ENCODE measurements at regions not wholly inside any gene's neighbourhood (a gene's known extent, or its start where the extent isn't known, plus 50 kb on each side); places are given as distances from the start of the nearest gene placed in this dataset.
"Not testable (repeated sequence)": the region's sequence is repeated elsewhere in the genome, so short reads cannot be mapped to it uniquely, and the experiment has no call there.

DNA sequence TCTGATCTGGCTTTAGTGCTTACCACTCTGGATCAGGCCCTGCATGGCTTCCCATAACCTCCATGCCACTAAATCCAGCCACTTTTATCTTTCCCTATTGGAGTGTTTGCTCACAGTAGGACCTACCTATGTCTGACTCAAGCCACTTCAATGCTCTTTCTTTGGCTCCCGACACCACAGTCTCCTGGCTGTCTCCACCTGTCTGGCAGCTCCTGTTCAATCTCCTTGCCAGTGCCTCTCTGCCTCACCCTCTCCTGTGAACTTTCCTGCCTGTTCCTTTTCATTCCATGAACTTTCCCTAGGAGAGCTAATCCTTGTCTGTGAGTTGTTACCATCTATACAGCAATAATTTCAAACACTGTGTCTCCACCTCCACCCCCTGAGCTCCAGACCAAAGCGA is 82.6 kb upstream of the UCN3 start:
- Histone ChIP-seq H3K4me1 (no peaks in the 10 kb centered on the region), H3K9me3 (no peaks in the 10 kb centered on the region), H3K4me3 (no peak overlapping the region), H3K36me3 (no peaks in the 10 kb centered on the region), H3K27ac (no peak overlapping the region), H3K27me3 (no peaks in the 10 kb centered on the region)
- DNase-seq (no peak), ATAC-seq (peak; percentile 71)
- intact Hi-C loops (cut with DNase I): loop anchor here (10.0 kb wide), 1 partner anchor 437 kb away; no protein-coding TSS in a partner anchor
- TF ChIP-seq, protein P1, sequence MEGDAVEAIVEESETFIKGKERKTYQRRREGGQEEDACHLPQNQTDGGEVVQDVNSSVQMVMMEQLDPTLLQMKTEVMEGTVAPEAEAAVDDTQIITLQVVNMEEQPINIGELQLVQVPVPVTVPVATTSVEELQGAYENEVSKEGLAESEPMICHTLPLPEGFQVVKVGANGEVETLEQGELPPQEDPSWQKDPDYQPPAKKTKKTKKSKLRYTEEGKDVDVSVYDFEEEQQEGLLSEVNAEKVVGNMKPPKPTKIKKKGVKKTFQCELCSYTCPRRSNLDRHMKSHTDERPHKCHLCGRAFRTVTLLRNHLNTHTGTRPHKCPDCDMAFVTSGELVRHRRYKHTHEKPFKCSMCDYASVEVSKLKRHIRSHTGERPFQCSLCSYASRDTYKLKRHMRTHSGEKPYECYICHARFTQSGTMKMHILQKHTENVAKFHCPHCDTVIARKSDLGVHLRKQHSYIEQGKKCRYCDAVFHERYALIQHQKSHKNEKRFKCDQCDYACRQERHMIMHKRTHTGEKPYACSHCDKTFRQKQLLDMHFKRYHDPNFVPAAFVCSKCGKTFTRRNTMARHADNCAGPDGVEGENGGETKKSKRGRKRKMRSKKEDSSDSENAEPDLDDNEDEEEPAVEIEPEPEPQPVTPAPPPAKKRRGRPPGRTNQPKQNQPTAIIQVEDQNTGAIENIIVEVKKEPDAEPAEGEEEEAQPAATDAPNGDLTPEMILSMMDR (IDR thresholded peaks at IDR 0.05): no peak

DNA sequence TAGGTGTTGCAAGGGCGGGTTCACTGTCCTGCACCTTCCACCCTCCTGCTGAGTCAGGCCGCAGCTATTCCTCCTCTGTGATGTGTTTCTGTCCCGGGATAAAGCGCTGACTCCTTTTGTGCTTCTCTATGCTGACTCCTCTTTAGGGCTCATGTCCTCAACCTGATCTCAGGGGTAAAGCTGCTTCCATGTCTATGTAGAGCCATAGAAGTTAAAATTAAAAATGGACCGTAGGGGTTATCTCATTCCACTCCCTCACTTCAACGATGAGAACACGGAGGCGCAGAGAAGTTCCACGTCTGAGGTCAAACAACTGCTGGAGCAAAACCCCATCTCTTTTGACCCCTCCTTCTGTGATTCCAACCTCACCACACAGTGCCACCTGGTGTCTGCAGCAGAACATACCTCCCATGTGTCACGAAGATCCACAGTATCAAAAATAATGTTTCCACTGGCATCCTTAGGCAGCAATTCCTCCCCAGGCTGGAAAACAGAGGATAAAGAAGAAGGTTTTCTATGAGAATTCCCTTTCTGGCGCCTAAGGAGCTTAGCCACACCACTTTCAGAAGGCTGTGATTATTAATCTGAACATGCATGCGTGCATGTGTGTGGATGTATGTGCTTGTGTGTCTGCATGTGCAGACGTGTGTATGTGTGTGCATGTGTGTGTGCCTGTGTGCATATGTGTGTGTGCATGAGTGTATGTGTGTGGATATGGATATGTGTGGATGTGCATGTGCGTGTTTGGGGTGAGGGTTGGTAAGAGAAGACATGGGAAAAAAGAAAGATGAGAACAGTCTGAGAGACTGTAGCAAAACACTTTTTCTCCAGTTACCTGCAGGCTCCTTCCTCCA is 81.2 kb upstream of the UCN3 start:
- no peak overlapping the region for H3K4me3 ChIP-seq
- no peaks in the 10 kb centered on the region for H3K9me3 ChIP-seq
- TF ChIP-seq, protein P1 (IDR thresholded peaks at IDR 0.05): peak; percentile 69
- H3K36me3 ChIP-seq: no peaks in the 10 kb centered on the region
- no peaks in the 10 kb centered on the region for H3K4me1 ChIP-seq
- H3K27ac ChIP-seq: no peak overlapping the region
- DNase-seq: peak; percentile 71
- peak; percentile 94 for ATAC-seq
- H3K27me3 ChIP-seq: no peaks in the 10 kb centered on the region
- intact Hi-C loops (cut with DNase I): loop anchor here (10.0 kb wide), 1 partner anchor 439 kb away; no protein-coding TSS in a partner anchor

DNA sequence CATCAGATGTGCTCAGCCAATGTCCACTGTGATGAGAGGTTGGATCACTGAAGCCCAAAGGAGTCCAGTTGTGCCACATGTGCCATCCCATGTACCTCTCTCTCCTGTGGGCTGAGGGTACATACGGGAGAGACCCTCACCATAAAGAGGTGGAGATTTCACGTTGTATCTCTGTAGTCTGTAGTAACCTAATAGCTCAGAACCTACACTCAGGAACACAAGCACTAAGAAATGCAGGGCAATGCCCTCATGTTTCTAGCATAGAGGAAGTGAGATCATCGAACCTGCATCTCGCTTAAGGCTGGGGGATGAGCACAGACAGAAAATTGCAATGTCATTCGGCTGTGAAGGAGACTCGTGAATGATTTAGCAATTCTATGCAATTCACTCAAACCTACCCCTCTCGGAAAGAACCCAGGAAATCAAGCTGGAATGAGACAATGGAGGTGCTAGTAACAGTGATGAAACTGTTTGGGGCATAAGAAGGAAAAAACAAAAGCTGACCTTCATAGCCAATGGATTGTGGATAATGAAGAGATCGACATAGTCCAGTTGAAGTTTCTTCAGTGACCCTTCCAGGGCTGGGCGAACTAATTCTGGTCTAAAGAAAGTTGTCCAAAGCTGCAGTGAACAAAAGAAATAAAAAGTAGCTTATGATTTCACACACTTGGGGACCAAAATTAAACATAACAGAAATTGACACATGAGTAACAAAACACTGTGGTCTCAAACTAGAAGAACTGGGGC is 80.3 kb upstream of the UCN3 start:
- ATAC-seq (peak; percentile 84), DNase-seq (no peak)
- H3K9me3 ChIP-seq: no peaks in the 10 kb centered on the region
- no peaks in the 10 kb centered on the region for H3K27me3 ChIP-seq
- H3K36me3 ChIP-seq: no peaks in the 10 kb centered on the region
- intact Hi-C loops (cut with DNase I): loop anchor here (10.0 kb wide), 1 partner anchor 440 kb away; no protein-coding TSS in a partner anchor
- H3K27ac ChIP-seq: no peak overlapping the region
- no peaks in the 10 kb centered on the region for H3K4me1 ChIP-seq
- H3K4me3 ChIP-seq: no peak overlapping the region
- TF ChIP-seq, protein P1 (IDR thresholded peaks at IDR 0.05): no peak

DNA sequence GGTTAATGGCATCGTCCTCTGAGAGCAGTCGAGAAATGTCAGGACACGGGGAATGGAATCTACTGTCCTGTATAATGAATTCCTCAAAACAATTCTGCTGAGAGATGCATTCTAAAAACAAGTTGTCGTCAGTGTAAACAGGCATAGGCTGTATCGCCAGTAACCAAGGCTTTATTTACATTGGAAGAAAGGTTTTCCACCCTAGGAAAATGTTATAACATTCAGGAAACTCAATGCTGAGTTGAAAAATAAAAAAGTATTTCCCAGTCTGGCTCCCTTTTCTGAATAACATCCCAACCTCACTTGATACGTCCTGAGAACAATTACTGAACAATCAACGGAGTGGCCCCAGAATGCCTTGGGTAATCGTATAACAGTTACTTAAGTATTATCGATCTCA is 79.6 kb upstream of the UCN3 start:
- intact Hi-C loops (cut with DNase I): loop anchor here (10.0 kb wide), 1 partner anchor 440 kb away; no protein-coding TSS in a partner anchor
- Histone ChIP-seq H3K9me3 (no peaks in the 10 kb centered on the region), H3K27ac (no peak overlapping the region), H3K4me3 (no peak overlapping the region), H3K4me1 (no peaks in the 10 kb centered on the region), H3K36me3 (no peaks in the 10 kb centered on the region), H3K27me3 (no peaks in the 10 kb centered on the region)
- TF ChIP-seq, protein P1 (IDR thresholded peaks at IDR 0.05): no peak
- DNase-seq (no peak), ATAC-seq (no peak)

DNA sequence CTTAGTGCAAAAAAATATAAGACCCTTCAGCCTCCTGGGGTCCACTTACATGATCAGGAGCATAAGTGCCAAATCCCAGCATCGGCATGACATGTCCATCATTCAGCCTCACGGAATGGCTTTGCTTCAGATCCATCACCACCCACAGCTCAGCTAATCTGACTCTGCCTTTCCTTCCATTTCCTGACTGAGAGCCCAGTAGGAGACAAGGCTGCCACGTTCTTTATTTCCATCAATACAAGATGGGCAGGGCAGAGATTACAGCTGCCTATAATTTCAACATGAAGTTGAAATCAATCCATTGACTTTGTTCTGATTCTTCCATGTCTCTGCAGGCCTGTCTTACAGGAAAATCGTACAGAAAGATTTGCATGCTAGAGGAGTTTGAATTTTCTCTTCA is 76.4 kb upstream of the UCN3 start:
- no peak for DNase-seq
- intact Hi-C loops (cut with DNase I): loop anchor here (10.0 kb wide), 1 partner anchor 444 kb away; no protein-coding TSS in a partner anchor
- TF ChIP-seq, protein P1 (IDR thresholded peaks at IDR 0.05): no peak
- Histone ChIP-seq H3K27me3 (no peaks in the 10 kb centered on the region), H3K4me1 (peaks cover 11% of the 10 kb centered on the region), H3K9me3 (no peaks in the 10 kb centered on the region), H3K4me3 (no peak overlapping the region), H3K27ac (no peak overlapping the region), H3K36me3 (no peaks in the 10 kb centered on the region)
- ATAC-seq: no peak

DNA sequence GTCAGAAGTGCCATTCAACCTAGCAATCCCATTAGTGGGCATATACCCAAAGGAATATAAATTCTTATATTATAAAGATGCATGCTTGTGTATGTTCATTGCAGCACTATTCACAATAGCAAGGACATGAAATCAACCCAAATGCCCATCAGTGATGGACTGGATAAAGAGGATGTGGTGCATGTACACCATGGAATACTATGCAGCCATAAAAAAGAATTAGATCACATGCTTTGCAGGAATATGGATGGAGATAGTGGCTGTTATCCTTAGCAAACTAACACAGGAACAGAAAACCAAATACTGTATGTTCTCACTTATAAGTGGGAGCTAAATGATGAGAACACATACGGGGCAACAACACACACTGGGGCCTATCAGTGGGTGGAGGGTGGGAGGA is 75.5 kb upstream of the UCN3 start:
- intact Hi-C loops (cut with DNase I): loop anchor here (10.0 kb wide), 1 partner anchor 444 kb away; no protein-coding TSS in a partner anchor
- DNase-seq, H3K9me3 ChIP-seq, H3K27me3 ChIP-seq, H3K4me3 ChIP-seq, ATAC-seq, H3K27ac ChIP-seq, H3K36me3 ChIP-seq: not testable (repeated sequence)
- peaks cover 15% of the 10 kb centered on the region for H3K4me1 ChIP-seq
